ENCODE measurements at regions not wholly inside any gene's neighbourhood (a gene's known extent, or its start where the extent isn't known, plus 50 kb on each side); places are given as distances from the start of the nearest gene placed in this dataset.
A peak's percentile ranks its signal among the peaks of the same experiment; 100 is the strongest.

DNA sequence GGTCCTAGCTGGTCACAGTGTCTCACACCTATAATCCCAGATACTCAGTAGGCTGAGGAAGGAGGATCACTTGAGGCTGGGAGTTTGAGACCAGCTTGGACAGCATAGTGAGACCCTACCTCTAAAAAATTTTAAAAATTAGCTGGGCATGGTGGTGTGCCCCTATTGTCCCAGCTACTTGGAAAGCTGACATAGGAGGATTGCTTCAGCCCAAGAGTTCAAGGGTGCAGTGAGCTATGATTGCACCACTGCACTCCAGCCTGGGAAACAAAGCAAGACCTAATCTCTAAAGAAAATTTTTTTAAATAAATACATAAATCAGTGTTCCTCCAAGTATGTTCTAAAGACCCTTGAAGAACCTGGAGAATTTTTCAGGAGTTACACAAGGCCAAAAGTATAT is 50.6 kb upstream of the GNAO1 start:
- no peak for DNase-seq

- no peak for DNase-seq
Observed at GRCh38 chr16:56137269-56137668, 54.0 kb upstream of the GNAO1 start.

DNA sequence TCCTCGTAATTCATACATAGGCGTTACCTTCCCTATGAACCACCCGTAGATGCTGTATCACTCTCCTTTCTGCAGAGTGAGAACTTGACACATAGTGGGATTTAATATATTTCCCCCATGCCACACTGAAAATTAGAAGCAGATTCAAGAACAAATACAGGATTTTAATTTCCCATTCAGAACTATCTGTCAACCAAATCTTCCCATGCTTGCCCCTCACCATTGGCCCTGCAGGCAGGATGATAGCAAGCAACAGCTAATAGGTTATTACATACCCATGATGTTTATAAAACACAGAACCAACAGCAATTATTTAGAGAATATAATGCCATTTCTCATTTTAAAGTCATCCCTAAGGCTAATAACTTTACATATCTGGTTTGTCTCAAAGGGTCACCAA is 55.0 kb upstream of the GNAO1 start:
- DNase-seq: no peak

DNA sequence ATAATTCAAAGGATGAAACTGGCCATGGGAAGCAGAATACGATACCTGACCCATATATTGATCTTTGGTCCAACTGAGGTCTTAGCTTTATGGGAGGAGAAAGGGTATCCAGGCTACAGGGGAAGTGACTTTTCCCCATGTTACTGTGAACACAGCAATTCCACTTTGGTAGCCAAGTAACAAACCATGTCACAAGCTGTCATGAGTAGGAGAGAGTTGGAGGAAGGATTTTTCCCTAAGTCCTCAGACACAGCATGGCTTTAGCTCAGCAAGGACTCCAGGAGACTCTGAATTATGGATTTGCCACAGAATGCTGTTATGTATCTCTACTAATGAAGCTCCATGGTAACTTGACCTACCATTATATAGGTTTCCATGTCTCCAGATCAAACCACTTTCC is 56.5 kb upstream of the GNAO1 start:
- no peak for DNase-seq

GRCh38 chr16:56125922-56126321 is 65.4 kb upstream of the GNAO1 start:
- DNase-seq: no peak

DNA sequence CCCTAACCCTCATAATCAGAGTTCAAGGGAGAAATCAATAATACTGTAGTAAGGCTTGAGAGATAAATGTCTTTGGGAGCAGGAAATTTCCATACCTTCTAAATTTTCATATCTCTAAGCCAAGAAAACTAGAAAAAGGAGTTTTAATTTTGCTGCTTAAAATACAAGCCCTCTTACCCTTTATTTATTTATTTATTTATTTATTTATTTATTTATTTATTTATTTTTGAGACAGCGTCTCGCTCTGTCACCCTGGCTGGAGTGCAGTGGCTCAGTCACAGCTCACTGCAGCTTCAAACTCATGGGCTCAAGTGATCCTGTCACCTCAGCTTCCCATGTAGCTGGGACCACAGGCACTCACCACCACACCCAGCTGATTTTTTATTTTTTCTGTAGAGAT is 69.0 kb upstream of the GNAO1 start:
- DNase-seq: no peak

DNA sequence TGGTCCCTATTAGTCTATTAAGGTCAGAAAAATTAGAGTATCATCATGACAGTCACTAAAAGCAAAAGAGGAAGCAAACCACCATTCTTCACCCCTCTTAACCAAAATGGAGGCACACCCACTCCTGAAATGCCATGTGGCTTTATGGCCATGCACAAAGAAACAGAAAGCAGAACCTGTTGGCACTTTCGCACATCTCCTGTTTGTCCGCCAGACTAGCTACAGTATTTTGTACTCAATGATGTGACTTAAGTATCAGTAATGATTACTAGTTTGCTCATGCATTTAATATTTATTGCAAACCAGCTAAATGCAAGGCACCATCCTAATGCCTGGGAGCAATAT is 70.2 kb upstream of the GNAO1 start:
- DNase-seq: no peak

DNA sequence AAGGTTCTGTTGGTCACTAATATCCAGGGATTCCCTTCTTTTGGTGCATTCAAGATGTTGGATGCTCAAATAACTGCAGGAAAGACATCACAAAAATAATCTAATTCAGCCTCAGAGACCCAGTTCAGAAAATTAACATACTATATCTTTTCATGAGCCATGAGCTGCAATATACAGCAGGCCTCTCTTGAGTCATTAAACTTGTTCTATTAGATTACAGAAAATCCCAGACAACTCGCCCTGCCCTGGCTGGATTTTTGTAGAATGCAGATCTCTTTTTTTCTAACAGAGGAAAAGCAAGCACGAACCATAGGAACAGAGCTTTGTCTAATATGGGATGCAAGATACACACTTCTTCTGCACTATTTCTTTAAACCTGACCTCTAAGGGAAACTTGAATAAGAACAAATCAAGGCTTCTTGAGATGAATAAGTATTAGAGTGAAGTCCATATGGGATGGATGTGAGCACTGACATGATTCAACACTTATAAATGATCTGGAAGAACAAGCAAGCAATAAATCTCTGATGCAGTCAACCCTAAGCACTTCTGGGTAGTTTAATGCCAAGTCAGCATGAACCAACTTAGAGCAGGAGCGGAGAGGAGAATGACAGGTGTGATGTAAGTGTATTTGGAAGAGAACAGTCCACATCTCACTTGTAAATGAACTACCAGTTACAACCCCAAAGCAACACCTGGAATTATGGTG is 70.7 kb upstream of the GNAO1 start:
- peak in 1 of 2 experiments; percentile 31 for DNase-seq

GRCh38 chr16:56119133-56119532 is 72.2 kb upstream of the GNAO1 start:
- DNase-seq: no peak

DNA sequence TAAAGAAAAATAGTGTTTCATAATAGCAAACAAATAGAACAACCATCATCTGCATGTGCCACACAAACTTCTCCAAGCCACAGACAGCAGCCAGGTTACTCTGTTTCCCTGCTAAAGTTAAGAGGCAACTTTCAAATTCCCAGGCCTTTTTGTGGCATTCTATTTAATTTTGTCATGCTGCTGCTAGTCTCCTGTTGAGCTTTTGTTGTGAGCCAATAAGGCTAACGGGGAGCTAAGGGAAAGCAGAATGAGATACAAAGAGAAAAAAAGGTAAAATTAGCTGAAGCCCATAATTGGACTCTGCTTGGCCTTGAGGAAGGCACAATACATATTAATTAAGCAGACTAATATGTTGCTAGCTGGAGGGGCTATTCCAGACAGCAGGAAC is 74.7 kb upstream of the GNAO1 start:
- no peak for DNase-seq

GRCh38 chr16:56115817-56116576 is 75.3 kb upstream of the GNAO1 start:
- DNase-seq: no peak

GRCh38 chr16:56113223-56113622 is 78.1 kb upstream of the GNAO1 start:
- no peak for DNase-seq

DNA sequence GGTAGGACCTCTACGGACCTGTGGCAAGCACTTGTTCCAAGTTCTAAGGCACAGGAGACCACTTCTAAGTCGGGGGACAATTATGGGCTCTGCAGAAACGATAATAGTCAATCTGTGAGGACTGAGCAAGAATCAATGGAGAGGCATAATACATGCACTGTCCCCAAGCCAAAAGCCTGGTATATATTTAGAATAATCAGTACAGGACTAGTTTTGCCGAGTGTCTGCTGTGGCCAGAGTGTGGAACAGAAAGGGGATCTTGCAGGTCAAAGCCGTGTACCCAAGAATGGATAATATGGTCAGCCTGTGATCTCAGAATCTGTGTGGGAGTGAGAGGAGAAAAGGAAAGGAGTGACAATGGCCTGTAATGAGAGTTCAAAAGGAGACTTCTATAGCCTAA is 80.2 kb upstream of the GNAO1 start:
- DNase-seq: no peak

DNA sequence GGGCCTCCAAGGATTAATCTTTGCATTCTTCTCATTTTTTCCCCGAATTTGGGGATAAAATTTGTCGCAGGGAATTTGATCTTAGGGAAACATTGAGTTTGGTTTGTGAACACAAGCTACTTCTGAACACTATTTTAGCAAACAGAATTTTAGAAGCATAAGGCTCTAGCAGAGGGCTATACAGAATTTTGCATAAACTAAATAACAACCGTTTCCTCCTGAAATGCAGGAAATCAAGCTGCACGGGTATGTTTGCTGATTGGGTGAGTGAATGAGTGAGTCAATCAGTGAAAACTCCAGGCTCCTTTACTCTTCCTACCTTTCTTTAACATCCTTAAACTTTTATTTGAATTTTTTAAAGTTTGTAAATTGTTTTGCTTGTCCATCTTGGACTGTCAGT is 81.3 kb upstream of the GNAO1 start:
- DNase-seq: no peak

DNA sequence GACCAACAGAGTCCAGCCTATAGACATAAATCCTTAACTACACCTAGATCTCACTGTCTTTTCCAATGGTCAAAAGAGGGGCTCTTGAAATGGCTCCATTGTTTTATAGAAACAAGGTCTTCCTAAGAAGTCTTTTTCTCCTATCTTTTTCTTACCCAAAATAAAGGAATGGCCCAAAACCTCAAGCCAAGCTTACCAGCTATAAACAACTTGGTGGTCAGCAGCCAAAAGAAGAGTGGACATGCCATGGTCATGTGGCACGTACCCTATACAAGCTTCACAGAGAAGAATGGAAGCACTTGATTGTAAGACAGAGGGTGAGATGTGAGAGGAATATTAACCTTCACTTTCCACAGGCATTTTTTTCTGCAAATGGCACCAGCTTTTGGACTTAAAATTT is 82.1 kb upstream of the GNAO1 start:
- no peak for DNase-seq

DNA sequence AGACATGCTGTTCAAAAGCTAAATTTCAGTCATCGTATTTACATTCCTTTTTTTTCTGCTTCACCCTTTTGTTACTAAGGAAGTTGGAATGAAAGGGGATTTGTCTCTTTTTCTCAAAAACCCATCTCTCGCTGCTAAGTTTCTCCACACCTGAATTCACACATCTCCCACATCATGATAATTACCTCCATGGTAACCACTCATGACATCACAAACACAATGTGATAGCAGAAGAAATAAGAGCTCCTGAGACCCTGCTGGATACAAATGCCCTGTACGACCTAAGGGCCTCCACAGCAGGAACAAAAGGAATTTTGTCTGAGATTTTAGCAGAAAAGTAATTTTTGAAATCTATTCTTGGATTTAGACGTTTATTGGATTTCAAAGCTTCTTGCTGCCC is 82.6 kb upstream of the GNAO1 start:
- DNase-seq: no peak

DNA sequence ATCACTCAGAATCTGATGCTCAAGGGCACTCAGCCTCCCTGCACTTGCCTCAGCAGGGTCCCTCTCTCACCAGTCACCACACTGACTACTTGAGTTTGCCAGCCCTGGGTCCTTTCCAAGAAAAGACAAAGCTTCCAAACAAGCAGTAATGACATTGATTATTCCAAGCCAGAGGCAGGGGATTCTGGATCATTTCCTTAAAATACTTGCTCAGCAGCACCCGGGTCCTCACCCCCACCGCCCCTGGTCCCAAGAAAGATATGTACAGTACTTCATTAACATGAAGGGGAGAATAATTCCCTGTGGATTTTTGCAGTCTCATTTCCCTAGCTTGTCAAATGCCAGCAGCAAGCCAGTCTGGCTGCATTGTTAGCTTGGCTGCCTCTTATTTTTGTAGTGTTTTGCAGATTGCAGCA is 83.2 kb upstream of the GNAO1 start:
- no peak for DNase-seq

DNA sequence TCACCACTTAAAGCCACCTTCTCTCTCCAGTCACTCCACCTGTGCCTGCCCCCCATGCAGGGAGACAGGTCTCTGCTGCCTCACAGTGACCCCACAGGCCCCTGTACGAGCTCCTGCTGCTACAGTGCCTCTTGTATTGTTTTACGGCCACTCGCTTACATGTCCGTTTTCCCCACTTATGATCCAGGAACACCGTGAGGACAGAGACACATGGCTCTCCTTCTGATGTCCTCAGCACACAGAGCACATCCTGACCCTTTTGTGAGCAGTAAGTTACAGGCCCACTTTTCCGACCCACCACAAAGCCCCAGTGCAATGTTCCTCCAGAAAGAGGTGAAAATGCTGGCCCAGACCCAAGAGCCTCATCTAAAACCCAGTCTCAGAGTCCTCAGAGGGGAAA is 84.8 kb upstream of the GNAO1 start:
- no peak for DNase-seq

DNA sequence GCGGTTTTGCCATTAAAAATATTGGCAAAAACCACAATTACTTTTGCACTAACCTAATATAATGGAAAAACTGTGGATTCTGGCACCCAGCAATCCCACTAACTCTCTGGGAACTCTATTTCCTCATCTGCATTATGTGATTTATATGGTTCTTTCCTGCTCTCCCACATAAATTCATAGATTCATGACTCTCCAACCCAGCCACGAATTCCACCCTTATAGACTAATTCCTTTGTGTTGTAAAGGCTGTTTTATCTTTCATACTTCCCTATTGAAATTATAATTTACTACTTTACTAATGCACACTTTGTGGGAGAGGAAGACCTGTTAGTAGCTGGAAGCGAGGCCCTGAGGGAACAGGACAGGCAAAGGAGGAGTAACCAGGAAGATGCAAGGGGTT is 88.4 kb upstream of the GNAO1 start:
- no peak for DNase-seq

- DNase-seq: peak; percentile 15 to 45
Observed at GRCh38 chr16:56102183-56102686, 89.1 kb upstream of the GNAO1 start.

- no peak for DNase-seq
Observed at GRCh38 chr16:56101480-56101879, 89.8 kb upstream of the GNAO1 start.

- DNase-seq: no peak
Observed at GRCh38 chr16:56097306-56097705, 94.0 kb upstream of the GNAO1 start.

- no peak for DNase-seq
Observed at GRCh38 chr16:56094231-56094630, 97.1 kb upstream of the GNAO1 start.

- no peak for DNase-seq
Observed at GRCh38 chr16:56093055-56093454, 98.2 kb upstream of the GNAO1 start.

DNA sequence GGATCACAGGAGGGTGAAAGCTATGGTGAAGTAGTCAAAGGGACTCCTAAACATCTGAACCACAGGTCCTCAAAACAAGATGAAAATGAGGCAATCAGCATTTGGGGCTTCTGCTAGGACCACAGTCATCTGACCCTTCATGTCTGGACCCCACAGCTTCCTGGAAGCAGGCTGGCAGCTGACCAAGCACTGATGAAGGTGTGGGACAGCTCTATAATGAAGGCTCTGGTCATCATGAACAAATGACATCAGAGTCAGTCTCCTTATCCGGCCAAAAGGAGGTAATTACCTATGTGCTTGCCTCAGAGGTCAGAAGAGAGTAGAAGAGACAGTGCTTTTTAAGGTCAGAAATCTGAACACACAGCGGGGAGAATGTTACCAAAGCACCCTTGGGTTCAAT is 101.2 kb upstream of the GNAO1 start:
- DNase-seq: no peak
